ENCODE measurements at regions not wholly inside any gene's neighbourhood (a gene's known extent, or its start where the extent isn't known, plus 50 kb on each side); places are given as distances from the start of the nearest gene placed in this dataset.

DNA sequence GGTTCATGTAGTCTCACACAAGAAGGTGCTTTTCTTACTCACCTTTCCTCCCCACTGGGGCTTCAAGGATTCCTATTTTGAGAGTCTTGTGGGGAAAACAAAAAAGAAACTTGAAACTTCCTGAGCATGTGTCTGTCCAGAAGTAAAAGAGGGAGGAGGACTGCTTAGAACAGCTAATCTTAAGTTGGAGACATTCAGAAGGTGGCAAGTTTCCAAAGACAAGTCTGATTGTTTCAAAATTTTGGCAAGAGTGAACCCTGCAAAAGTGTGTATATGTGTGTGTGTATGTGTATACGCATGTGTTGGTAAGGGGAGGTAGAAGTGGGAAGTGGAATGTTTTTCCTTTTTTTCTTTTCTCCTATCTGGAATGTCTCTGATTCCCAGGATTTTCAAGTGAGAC lies 189.0 kb upstream of the FRMPD4 start:
- TF ChIP-seq, protein P1, sequence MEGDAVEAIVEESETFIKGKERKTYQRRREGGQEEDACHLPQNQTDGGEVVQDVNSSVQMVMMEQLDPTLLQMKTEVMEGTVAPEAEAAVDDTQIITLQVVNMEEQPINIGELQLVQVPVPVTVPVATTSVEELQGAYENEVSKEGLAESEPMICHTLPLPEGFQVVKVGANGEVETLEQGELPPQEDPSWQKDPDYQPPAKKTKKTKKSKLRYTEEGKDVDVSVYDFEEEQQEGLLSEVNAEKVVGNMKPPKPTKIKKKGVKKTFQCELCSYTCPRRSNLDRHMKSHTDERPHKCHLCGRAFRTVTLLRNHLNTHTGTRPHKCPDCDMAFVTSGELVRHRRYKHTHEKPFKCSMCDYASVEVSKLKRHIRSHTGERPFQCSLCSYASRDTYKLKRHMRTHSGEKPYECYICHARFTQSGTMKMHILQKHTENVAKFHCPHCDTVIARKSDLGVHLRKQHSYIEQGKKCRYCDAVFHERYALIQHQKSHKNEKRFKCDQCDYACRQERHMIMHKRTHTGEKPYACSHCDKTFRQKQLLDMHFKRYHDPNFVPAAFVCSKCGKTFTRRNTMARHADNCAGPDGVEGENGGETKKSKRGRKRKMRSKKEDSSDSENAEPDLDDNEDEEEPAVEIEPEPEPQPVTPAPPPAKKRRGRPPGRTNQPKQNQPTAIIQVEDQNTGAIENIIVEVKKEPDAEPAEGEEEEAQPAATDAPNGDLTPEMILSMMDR (IDR thresholded peaks at IDR 0.05; ENCODE audit: low read depth, low read length) = no peak
- DNase-seq (ENCODE audit: extremely low read depth, low read depth) = no peak

DNA sequence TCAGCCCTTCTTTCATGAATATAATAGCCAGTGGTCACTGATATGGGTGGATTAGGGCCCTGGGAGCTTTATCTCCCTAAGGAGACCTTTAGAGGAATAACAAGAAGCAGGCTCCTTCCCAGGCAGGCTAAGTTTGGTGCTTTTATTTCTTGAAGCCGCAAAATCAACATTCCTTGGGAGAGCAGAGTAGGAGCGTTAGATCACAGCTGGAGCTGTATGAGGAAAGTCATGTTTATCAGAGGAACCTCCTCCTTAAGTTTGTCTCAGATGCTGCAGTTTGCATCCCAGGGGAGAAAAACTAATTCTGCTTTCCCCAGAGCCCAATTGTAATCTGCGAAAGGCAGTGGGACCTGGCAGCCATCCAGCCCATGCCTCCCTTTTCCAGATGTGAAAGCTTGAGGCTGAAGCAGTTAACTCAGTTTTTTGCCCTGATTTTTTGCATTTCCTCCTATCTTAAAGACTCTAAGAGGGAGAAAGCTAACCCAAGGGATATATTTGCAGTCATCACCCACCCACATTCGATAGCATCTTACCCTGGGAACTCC lies 186.0 kb upstream of the FRMPD4 start:
- DNase-seq (ENCODE audit: extremely low read depth, low read depth) = no peak
- TF ChIP-seq, protein P1 (IDR thresholded peaks at IDR 0.05; ENCODE audit: low read depth, low read length) = no peak

DNA sequence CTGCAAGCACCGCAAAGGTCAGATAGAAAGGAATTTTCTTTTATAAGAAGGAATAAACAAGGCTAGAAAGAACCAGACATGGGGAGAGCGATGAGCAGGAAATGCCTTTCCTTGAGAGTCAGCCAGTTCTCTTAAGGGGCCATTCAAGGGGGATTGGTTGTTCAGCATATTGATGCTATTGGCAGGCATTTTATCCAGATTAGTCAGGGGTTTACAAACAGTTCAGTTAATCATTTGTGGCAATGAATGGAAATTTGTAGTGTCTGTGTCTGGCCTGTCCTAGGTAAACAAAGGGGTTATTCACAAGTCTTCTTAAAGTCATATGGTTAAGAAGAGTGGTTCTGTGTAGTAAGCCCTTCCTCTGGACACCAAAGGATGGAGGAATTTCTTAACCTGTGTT lies 184.7 kb upstream of the FRMPD4 start:
- peak; percentile 4 for DNase-seq (ENCODE audit: extremely low read depth, low read depth)
- TF ChIP-seq, protein P1 (IDR thresholded peaks at IDR 0.05; ENCODE audit: low read depth, low read length) = no peak

DNA sequence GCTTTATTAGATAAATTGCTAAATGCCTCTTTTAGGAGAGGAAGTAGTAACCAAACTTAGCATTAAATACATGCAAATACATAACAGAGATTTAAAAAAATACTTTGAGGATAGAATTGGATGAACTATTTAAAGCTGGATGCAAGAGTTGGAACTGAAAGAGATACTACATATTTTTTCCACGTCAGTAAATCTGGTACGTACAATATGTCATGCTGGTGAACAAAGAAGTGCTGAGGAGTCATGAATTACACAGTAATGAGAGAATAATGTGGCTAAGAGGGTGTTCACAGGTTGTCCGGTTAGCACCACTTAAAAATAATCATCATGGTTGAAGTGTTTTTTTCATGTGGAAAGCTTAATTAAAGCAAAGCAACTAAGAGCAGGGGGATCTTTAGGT lies 184.1 kb upstream of the FRMPD4 start:
- DNase-seq (ENCODE audit: extremely low read depth, low read depth) = no peak
- TF ChIP-seq, protein P1 (IDR thresholded peaks at IDR 0.05; ENCODE audit: low read depth, low read length) = no peak

DNA sequence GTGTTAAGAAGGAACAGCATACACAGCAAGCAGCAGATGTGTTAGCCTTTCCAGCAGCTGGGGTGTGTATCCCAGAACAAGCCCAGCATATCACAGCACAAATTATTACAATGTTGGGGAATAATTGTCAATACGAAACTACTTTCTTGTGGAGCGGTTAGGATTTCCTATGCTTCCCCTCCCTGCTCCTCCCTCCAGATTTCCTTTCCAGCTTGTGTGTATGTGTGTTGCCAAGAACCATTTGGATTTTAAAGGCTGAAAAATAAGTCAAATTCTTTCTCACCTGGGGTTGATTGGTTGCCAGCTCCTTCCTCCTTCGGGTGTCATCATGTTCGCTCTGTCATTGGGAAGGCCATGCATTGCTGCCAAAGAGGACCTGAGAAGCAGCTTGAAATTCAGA lies 178.2 kb upstream of the FRMPD4 start:
- TF ChIP-seq, protein P1 (IDR thresholded peaks at IDR 0.05; ENCODE audit: low read depth, low read length) = no peak
- DNase-seq (ENCODE audit: extremely low read depth, low read depth) = no peak

DNA sequence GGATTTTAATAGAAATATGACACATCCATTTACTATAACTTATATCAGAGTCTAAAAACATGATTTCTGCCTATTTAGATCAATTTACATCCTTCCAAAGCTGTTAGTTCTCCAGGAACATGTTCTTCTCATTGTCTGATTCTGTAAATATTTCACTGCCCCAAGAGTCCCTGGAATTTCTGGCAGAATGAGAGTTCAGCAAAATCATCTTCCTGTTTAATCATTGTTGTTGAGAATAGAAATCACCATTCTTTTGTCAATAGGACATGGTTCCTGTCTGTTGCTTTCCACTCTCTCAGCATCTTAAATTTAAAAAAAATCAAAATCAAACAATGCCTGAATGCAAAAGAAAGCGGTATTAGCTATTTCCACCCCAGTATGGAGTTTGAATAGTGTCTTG lies 172.8 kb upstream of the FRMPD4 start:
- TF ChIP-seq, protein P1 (IDR thresholded peaks at IDR 0.05; ENCODE audit: low read depth, low read length) = no peak
- no peak for DNase-seq (ENCODE audit: extremely low read depth, low read depth)

DNA sequence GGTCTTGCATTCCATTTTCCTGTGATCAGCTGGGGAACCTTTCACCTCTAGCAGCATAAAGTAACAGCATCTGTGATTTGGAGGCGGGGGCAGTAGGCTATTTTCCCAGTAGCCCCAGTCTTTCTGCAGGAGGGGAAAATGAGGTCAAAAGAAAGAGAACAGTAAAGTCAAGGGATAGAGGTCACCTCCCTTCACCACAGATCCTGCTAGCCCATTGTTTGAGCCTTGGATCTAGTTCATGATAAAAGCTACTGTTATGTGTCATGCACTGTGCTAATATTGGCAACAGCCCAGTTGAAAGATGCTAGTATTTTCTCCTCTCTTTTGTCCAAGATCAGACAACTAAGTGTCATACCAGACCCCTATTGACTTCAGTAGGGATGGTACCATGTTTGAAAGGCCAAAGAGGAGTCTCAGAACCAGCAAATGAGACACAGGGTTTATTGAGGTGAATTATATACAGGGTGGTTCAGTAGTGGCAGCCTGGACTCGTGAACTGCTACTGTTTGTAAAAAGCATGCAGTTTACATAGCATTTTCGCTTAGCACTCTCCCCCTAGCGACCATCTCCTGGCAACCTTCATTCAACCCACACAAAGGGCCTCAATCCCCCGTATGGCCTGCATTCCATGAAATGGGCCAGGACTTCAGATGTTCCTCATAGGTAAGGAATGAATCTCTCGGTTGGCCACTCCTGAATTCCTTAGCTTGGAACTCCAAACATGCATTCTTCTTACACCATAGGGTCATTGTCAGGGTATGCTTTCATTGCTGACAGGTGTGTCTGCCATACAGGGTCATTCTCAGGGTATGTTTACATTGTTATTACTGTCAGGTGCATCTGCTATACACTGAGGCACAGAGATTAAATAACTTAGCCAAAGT lies 170.0 kb upstream of the FRMPD4 start:
- no peak for DNase-seq (ENCODE audit: extremely low read depth, low read depth)
- TF ChIP-seq, protein P1 (IDR thresholded peaks at IDR 0.05; ENCODE audit: low read depth, low read length) = no peak
